ENCODE measurements at regions not wholly inside any gene's neighbourhood (a gene's known extent, or its start where the extent isn't known, plus 50 kb on each side); places are given as distances from the start of the nearest gene placed in this dataset.

- DNase-seq: no peak
Observed at GRCh38 chr6:1144842-1145767, 166.8 kb upstream of the FOXQ1 start.

GRCh38 chr6:1143655-1144054, 168.2 kb upstream of the FOXQ1 start:
- DNase-seq: no peak

- no peak for DNase-seq
Observed at GRCh38 chr6:1139155-1139890, 172.6 kb upstream of the FOXQ1 start.

- no peak for DNase-seq
Observed at GRCh38 chr6:1137849-1138248, 174.0 kb upstream of the FOXQ1 start.

GRCh38 chr6:1136827-1137226, 175.1 kb upstream of the FOXQ1 start:
- peak; percentile 55 for DNase-seq

DNA sequence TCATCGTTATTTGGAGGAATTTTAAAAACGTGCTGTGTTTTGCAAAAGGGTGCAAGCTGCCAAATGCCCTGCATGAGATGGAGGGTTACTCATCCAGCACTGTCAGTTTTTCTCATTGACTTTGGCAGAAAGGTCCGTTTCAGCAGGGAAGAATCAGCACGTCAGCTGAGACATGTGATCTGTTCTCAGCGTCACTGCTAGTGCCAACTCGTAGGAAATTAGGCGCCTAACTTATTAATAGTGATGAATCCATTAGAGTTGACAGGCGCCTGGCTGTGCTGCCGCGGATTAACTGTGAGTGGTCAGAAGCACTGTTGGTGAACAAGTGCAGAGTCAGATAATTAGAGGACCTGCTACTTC, 175.5 kb upstream of the FOXQ1 start:
- peak; percentile 75 for DNase-seq

- no peak for DNase-seq
Observed at GRCh38 chr6:1135726-1136414, 176.0 kb upstream of the FOXQ1 start.

GRCh38 chr6:1131285-1132079, 180.4 kb upstream of the FOXQ1 start:
- DNase-seq: peak; percentile 38

- DNase-seq: peak; percentile 11
Observed at GRCh38 chr6:1130709-1131108, 181.2 kb upstream of the FOXQ1 start.

GRCh38 chr6:1129131-1129530, 182.8 kb upstream of the FOXQ1 start:
- DNase-seq: no peak

DNA sequence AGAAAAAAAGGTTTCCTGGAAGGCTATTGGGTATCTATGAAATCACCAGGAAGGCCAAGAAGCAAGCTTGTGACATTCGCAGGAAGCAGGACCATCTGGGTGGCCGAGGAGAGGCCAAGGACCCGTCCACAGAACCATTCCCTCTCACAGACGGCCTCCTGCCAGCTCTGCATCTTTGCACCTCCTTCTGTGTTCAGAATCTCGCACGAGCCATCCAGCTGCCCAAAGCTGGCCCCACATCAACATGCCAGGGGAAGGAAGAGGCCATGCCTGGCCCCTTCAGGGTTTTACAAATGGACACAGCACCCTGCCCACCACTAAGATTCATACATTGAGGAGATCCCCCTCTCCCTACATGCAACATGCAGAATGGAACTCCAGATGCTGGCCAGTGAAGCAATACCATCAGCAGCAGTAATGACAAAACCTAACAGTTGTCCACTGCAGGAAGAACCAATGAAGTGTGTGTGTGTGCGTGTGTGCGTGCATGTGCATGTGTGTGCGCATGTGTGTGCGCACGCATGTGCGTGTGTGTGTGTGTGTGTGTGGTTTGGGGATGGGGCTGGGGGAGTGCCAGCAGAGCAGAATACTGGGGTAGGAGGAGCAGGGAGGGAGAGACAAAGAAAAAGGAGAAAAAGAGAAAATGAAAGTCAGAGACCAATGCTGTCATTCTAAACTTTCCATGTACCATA, 184.2 kb upstream of the FOXQ1 start:
- no peak for DNase-seq

- no peak for DNase-seq
Observed at GRCh38 chr6:1127129-1127528, 184.8 kb upstream of the FOXQ1 start.

- no peak for DNase-seq
Observed at GRCh38 chr6:1126036-1126435, 185.9 kb upstream of the FOXQ1 start.

DNA sequence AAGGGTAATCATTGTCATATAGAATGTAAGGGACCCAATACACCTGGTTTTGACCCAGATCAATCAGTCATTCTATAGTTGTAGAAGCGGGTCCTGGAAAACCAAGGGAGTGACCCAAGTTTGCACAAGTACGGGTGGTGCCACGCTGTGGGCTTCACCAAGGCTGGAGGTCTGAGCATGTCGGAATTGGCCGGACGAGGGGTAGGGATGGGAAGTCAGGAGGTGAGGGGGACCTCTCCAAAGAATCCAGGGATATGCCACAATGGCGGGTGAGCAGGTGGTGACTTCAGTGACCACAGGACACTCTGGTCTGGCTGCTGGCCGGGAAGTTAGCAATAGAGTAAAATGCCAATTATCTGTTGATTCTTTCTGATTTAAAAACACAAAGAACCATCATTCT, 186.6 kb upstream of the FOXQ1 start:
- no peak for DNase-seq

DNA sequence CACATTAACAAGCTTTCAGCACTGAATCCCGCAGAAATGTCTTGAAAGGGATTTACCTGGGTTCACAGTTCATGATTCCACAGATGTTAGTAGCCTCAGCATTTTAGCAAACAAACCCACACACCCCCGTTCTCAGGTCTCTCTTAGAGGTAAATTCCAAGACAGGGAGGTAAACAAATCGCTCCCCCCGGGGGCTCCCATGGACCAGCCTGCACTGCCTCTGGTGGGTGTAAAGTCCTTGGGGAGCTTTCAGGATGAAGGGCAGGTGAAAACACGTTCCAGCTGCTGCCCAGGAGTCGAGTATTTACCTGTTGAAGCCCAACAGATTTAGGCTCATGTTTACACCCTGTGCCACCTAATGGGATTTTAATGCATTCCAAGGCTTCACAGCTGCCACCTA, 187.0 kb upstream of the FOXQ1 start:
- DNase-seq: no peak

- no peak for DNase-seq
Observed at GRCh38 chr6:1123386-1124375, 188.2 kb upstream of the FOXQ1 start.

DNA sequence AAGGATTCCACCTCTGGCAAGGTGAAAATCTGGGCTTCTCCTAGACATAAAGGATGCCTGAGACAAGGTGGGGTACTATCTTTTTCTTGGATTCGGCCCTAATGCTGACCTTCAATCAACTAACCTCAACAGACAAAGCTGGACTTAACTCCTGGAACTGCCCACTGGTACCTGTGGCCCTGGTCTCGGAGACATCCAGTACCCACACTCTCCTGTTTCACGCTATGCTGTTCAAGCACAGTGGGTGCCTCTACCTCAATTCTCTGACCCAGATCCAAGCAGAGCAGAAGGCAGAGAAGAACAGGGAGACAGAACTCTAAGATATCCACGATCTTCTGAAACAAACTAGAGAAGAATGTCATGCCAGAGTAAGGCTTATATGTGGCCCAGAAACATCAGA, 189.8 kb upstream of the FOXQ1 start:
- DNase-seq: no peak

GRCh38 chr6:1118287-1118647, 193.6 kb upstream of the FOXQ1 start:
- no peak for DNase-seq

GRCh38 chr6:1117530-1118286, 194.2 kb upstream of the FOXQ1 start:
- DNase-seq: no peak

DNA sequence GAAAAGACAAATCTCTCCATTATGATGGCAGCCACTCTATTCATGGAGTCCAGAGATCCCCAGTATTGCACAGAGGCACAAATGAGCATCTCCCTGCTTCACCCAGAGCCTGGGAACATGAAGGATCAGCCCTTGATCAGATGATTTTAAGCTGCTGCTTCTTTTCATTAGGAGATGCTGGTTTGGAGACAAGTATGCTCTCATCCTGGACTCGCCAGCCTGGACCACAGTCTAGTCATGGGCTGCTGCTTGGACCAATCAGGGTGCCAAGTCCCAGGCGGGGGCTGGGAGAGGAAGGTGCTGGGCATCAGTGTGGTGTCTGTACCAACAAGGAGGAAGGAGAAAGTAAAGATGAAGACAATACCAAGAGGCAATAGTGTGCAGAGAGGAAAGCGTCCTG, 195.7 kb upstream of the FOXQ1 start:
- DNase-seq: no peak

Data from retina (tissue), 1 donor.